ENCODE measurements at regions not wholly inside any gene's neighbourhood (a gene's known extent, or its start where the extent isn't known, plus 50 kb on each side); places are given as distances from the start of the nearest gene placed in this dataset.

DNA sequence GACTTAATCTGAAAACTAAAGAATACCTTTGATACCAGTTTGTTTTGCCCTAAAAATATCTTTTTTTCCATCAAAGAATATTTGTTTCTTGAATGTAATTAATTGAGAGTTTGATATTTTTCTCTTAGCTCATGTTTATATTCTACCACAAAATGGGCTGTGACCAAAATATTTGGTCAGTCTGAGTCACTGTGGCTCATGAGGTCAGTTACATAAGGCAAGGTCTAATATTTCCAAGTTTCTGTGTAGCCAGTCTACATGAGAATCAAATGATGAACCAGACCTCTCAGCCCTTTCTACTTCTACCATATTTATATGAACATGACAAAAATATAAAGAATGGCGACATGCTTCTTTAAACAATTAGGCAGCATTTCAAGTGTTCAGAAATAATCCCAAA, 83.0 kb upstream of the IVNS1ABP start:
- no CpG with 5 or more reads among the region's 1 CpG for WGBS (ENCODE audit: insufficient coverage)
- Histone ChIP-seq H3K27me3 (replicated peaks in 2 of 5; ENCODE audit: control insufficient read depth in 4 of 5, insufficient read depth in 5 of 5, low read length in 4 of 5) (no peaks in the 10 kb centered on the region), H3K4me3 (ENCODE audit: control insufficient read depth in 1 of 7, extremely low read depth in 1 of 7, insufficient read depth in 4 of 7, low read depth in 2 of 7, low read length in 6 of 7) (no peak overlapping the region), H3K9me3 (ENCODE audit: control extremely low read depth in 1 of 5, control insufficient read depth in 4 of 5, insufficient read depth in 2 of 5, low read depth in 1 of 5, low read length in 4 of 5) (no peaks in the 10 kb centered on the region), H3K4me1 (ENCODE audit: control extremely low read depth in 1 of 4, control insufficient read depth in 4 of 4, insufficient read depth in 4 of 4, low read length in 3 of 4) (peaks cover 0 to 4% (median 1%) of the 10 kb centered on the region in 4 experiments), H3K27ac (ENCODE audit: insufficient read depth in 1 of 2, low read depth in 1 of 2, low read length in 2 of 2, poor library complexity in 1 of 2, severe bottlenecking in 2 of 2) (no peak overlapping the region), H3K36me3 (ENCODE audit: control insufficient read depth in 4 of 4, insufficient read depth in 4 of 4, low read length in 3 of 4) (no peaks in the 10 kb centered on the region)
- ChIA-PET POLR2A (no interaction called here), CTCF (no interaction called here)
- no peak for DNase-seq

GRCh38 chr1:185398599-185398998, 81.6 kb upstream of the IVNS1ABP start:
- CTCF ChIA-PET, result no interaction called here
- Histone ChIP-seq H3K4me3 (ENCODE audit: control insufficient read depth in 1 of 7, extremely low read depth in 1 of 7, insufficient read depth in 4 of 7, low read depth in 2 of 7, low read length in 6 of 7) (no peak overlapping the region), H3K27ac (ENCODE audit: insufficient read depth in 1 of 2, low read depth in 1 of 2, low read length in 2 of 2, poor library complexity in 1 of 2, severe bottlenecking in 2 of 2) (no peak overlapping the region), H3K36me3 (ENCODE audit: control insufficient read depth in 4 of 4, insufficient read depth in 4 of 4, low read length in 3 of 4) (no peaks in the 10 kb centered on the region), H3K4me1 (ENCODE audit: control extremely low read depth in 1 of 4, control insufficient read depth in 4 of 4, insufficient read depth in 4 of 4, low read length in 3 of 4) (no peaks in the 10 kb centered on the region), H3K27me3 (replicated peaks in 2 of 5; ENCODE audit: control insufficient read depth in 4 of 5, insufficient read depth in 5 of 5, low read length in 4 of 5) (no peaks in the 10 kb centered on the region), H3K9me3 (ENCODE audit: control extremely low read depth in 1 of 5, control insufficient read depth in 4 of 5, insufficient read depth in 2 of 5, low read depth in 1 of 5, low read length in 4 of 5) (no peaks in the 10 kb centered on the region)
- POLR2A ChIA-PET, result no interaction called here
- no peak for DNase-seq

DNA sequence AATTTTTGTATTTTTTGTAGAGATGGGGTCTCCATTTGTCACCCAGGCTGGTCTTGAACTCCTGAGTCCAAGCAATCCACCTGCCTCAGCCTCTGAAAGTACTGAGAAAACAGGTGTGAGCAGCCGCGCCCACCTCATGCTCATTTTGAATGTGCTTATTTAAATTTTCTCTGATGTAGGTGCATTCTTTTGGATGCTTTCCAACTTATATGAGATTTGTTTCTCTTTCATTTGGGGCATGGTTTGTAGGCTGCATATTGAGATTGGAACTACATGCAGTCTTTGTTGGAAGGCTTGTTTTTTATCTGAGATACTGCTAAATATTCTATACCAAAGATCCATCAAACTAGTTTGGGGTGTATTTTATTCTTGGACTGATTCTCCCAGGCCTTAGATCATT, 81.0 kb upstream of the IVNS1ABP start:
- DNase-seq, result no peak
- H3K36me3 ChIP-seq (ENCODE audit: control insufficient read depth in 4 of 4, insufficient read depth in 4 of 4, low read length in 3 of 4), result no peaks in the 10 kb centered on the region
- H3K27ac ChIP-seq (ENCODE audit: insufficient read depth in 1 of 2, low read depth in 1 of 2, low read length in 2 of 2, poor library complexity in 1 of 2, severe bottlenecking in 2 of 2), result no peak overlapping the region
- CTCF ChIA-PET, result no interaction called here
- no peak overlapping the region for H3K4me3 ChIP-seq (ENCODE audit: control insufficient read depth in 1 of 7, extremely low read depth in 1 of 7, insufficient read depth in 4 of 7, low read depth in 2 of 7, low read length in 6 of 7)
- WGBS (ENCODE audit: insufficient coverage), result no CpG with 5 or more reads among the region's 2 CpGs
- no peaks in the 10 kb centered on the region for H3K27me3 ChIP-seq (replicated peaks in 2 of 5; ENCODE audit: control insufficient read depth in 4 of 5, insufficient read depth in 5 of 5, low read length in 4 of 5)
- no peaks in the 10 kb centered on the region for H3K4me1 ChIP-seq (ENCODE audit: control extremely low read depth in 1 of 4, control insufficient read depth in 4 of 4, insufficient read depth in 4 of 4, low read length in 3 of 4)
- H3K9me3 ChIP-seq (ENCODE audit: control extremely low read depth in 1 of 5, control insufficient read depth in 4 of 5, insufficient read depth in 2 of 5, low read depth in 1 of 5, low read length in 4 of 5), result no peaks in the 10 kb centered on the region
- POLR2A ChIA-PET, result no interaction called here

DNA sequence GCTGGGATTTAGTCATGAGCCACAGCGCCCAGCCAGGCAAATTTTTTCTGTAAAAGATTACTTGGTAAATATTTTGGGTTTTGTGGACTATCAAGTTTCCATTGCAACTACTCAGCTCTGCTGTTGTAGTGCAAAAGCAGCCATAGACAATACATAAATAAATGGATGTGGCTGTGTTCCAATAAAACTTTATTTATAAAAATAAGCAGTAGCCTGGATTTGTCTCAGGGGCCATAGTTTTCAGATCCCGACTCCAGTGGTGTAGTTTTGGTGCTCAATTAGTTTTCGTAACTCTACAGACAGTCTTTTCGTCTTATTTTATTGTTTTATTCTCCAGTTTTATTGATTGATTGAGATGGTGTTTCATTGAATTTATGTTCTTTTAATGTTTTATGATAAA, 80.1 kb upstream of the IVNS1ABP start:
- no CpG with 5 or more reads among the region's 4 CpGs for WGBS (ENCODE audit: insufficient coverage)
- ChIA-PET POLR2A (no interaction called here), CTCF (no interaction called here)
- no peaks in the 10 kb centered on the region for H3K9me3 ChIP-seq (ENCODE audit: control extremely low read depth in 1 of 5, control insufficient read depth in 4 of 5, insufficient read depth in 2 of 5, low read depth in 1 of 5, low read length in 4 of 5)
- no peak overlapping the region for H3K4me3 ChIP-seq (ENCODE audit: control insufficient read depth in 1 of 7, extremely low read depth in 1 of 7, insufficient read depth in 4 of 7, low read depth in 2 of 7, low read length in 6 of 7)
- DNase-seq, result no peak
- H3K36me3 ChIP-seq (ENCODE audit: control insufficient read depth in 4 of 4, insufficient read depth in 4 of 4, low read length in 3 of 4), result no peaks in the 10 kb centered on the region
- no peaks in the 10 kb centered on the region for H3K27me3 ChIP-seq (replicated peaks in 2 of 5; ENCODE audit: control insufficient read depth in 4 of 5, insufficient read depth in 5 of 5, low read length in 4 of 5)
- H3K4me1 ChIP-seq (ENCODE audit: control extremely low read depth in 1 of 4, control insufficient read depth in 4 of 4, insufficient read depth in 4 of 4, low read length in 3 of 4), result no peaks in the 10 kb centered on the region
- H3K27ac ChIP-seq (ENCODE audit: insufficient read depth in 1 of 2, low read depth in 1 of 2, low read length in 2 of 2, poor library complexity in 1 of 2, severe bottlenecking in 2 of 2), result no peak overlapping the region

- Histone ChIP-seq H3K27me3 (replicated peaks in 2 of 5; ENCODE audit: control insufficient read depth in 4 of 5, insufficient read depth in 5 of 5, low read length in 4 of 5) (no peaks in the 10 kb centered on the region), H3K4me1 (ENCODE audit: control extremely low read depth in 1 of 4, control insufficient read depth in 4 of 4, insufficient read depth in 4 of 4, low read length in 3 of 4) (no peaks in the 10 kb centered on the region), H3K4me3 (ENCODE audit: control insufficient read depth in 1 of 7, extremely low read depth in 1 of 7, insufficient read depth in 4 of 7, low read depth in 2 of 7, low read length in 6 of 7) (no peak overlapping the region), H3K36me3 (ENCODE audit: control insufficient read depth in 4 of 4, insufficient read depth in 4 of 4, low read length in 3 of 4) (no peaks in the 10 kb centered on the region), H3K9me3 (ENCODE audit: control extremely low read depth in 1 of 5, control insufficient read depth in 4 of 5, insufficient read depth in 2 of 5, low read depth in 1 of 5, low read length in 4 of 5) (no peaks in the 10 kb centered on the region), H3K27ac (ENCODE audit: insufficient read depth in 1 of 2, low read depth in 1 of 2, low read length in 2 of 2, poor library complexity in 1 of 2, severe bottlenecking in 2 of 2) (no peak overlapping the region)
- DNase-seq, result no peak
- no CpG with 5 or more reads among the region's 2 CpGs for WGBS (ENCODE audit: insufficient coverage)
- ChIA-PET CTCF (no interaction called here), POLR2A (no interaction called here)
Observed at GRCh38 chr1:185396126-185396525, 79.1 kb upstream of the IVNS1ABP start.

GRCh38 chr1:185393815-185394214, 76.8 kb upstream of the IVNS1ABP start:
- H3K36me3 ChIP-seq (ENCODE audit: control insufficient read depth in 4 of 4, insufficient read depth in 4 of 4, low read length in 3 of 4), result no peaks in the 10 kb centered on the region
- no peaks in the 10 kb centered on the region for H3K9me3 ChIP-seq (ENCODE audit: control extremely low read depth in 1 of 5, control insufficient read depth in 4 of 5, insufficient read depth in 2 of 5, low read depth in 1 of 5, low read length in 4 of 5)
- DNase-seq, result no peak
- no peak overlapping the region for H3K4me3 ChIP-seq (ENCODE audit: control insufficient read depth in 1 of 7, extremely low read depth in 1 of 7, insufficient read depth in 4 of 7, low read depth in 2 of 7, low read length in 6 of 7)
- CTCF ChIA-PET, result no interaction called here
- no peaks in the 10 kb centered on the region for H3K4me1 ChIP-seq (ENCODE audit: control extremely low read depth in 1 of 4, control insufficient read depth in 4 of 4, insufficient read depth in 4 of 4, low read length in 3 of 4)
- H3K27me3 ChIP-seq (replicated peaks in 2 of 5; ENCODE audit: control insufficient read depth in 4 of 5, insufficient read depth in 5 of 5, low read length in 4 of 5), result no peaks in the 10 kb centered on the region
- 100% methylated on average over 1 of the region's 2 CpGs for WGBS (ENCODE audit: insufficient coverage)
- POLR2A ChIA-PET, result interaction anchor here (0.8 kb wide), 1 partner anchor 28 kb away, joined by 3 read pairs; no protein-coding TSS in a partner anchor
- H3K27ac ChIP-seq (ENCODE audit: insufficient read depth in 1 of 2, low read depth in 1 of 2, low read length in 2 of 2, poor library complexity in 1 of 2, severe bottlenecking in 2 of 2), result no peak overlapping the region

GRCh38 chr1:185393205-185393604, 76.2 kb upstream of the IVNS1ABP start:
- CTCF ChIA-PET, result no interaction called here
- no peak for DNase-seq
- WGBS (ENCODE audit: insufficient coverage), result no CpG with 5 or more reads among the region's 4 CpGs
- no peaks in the 10 kb centered on the region for H3K36me3 ChIP-seq (ENCODE audit: control insufficient read depth in 4 of 4, insufficient read depth in 4 of 4, low read length in 3 of 4)
- no peaks in the 10 kb centered on the region for H3K27me3 ChIP-seq (replicated peaks in 2 of 5; ENCODE audit: control insufficient read depth in 4 of 5, insufficient read depth in 5 of 5, low read length in 4 of 5)
- POLR2A ChIA-PET, result interaction anchor here (0.8 kb wide), 1 partner anchor 29 kb away, joined by 3 read pairs; no protein-coding TSS in a partner anchor
- H3K4me3 ChIP-seq (ENCODE audit: control insufficient read depth in 1 of 7, extremely low read depth in 1 of 7, insufficient read depth in 4 of 7, low read depth in 2 of 7, low read length in 6 of 7), result no peak overlapping the region
- no peaks in the 10 kb centered on the region for H3K9me3 ChIP-seq (ENCODE audit: control extremely low read depth in 1 of 5, control insufficient read depth in 4 of 5, insufficient read depth in 2 of 5, low read depth in 1 of 5, low read length in 4 of 5)
- no peaks in the 10 kb centered on the region for H3K4me1 ChIP-seq (ENCODE audit: control extremely low read depth in 1 of 4, control insufficient read depth in 4 of 4, insufficient read depth in 4 of 4, low read length in 3 of 4)
- H3K27ac ChIP-seq (ENCODE audit: insufficient read depth in 1 of 2, low read depth in 1 of 2, low read length in 2 of 2, poor library complexity in 1 of 2, severe bottlenecking in 2 of 2), result no peak overlapping the region

GRCh38 chr1:185388815-185389214, 71.8 kb upstream of the IVNS1ABP start:
- CTCF ChIA-PET, result no interaction called here
- no peak for DNase-seq
- Histone ChIP-seq H3K36me3 (ENCODE audit: control insufficient read depth in 4 of 4, insufficient read depth in 4 of 4, low read length in 3 of 4) (no peaks in the 10 kb centered on the region), H3K4me3 (ENCODE audit: control insufficient read depth in 1 of 7, extremely low read depth in 1 of 7, insufficient read depth in 4 of 7, low read depth in 2 of 7, low read length in 6 of 7) (no peak overlapping the region), H3K27me3 (replicated peaks in 2 of 5; ENCODE audit: control insufficient read depth in 4 of 5, insufficient read depth in 5 of 5, low read length in 4 of 5) (no peaks in the 10 kb centered on the region), H3K9me3 (ENCODE audit: control extremely low read depth in 1 of 5, control insufficient read depth in 4 of 5, insufficient read depth in 2 of 5, low read depth in 1 of 5, low read length in 4 of 5) (peaks cover 0 to 4% (median 0%) of the 10 kb centered on the region in 5 experiments), H3K4me1 (ENCODE audit: control extremely low read depth in 1 of 4, control insufficient read depth in 4 of 4, insufficient read depth in 4 of 4, low read length in 3 of 4) (no peaks in the 10 kb centered on the region), H3K27ac (ENCODE audit: insufficient read depth in 1 of 2, low read depth in 1 of 2, low read length in 2 of 2, poor library complexity in 1 of 2, severe bottlenecking in 2 of 2) (no peak overlapping the region)
- POLR2A ChIA-PET, result no interaction called here
